ENCODE measurements at regions not wholly inside any gene's neighbourhood (a gene's known extent, or its start where the extent isn't known, plus 50 kb on each side); places are given as distances from the start of the nearest gene placed in this dataset.

GRCh38 chr5:86917117-86917579 is 299.4 kb downstream of the COX7C start:
- ChIA-PET CTCF (interaction anchor here (1.6 to 2.1 kb wide), 2 partner anchors 36 to 51 kb away, joined by 4 to 8 read pairs; no protein-coding TSS in a partner anchor), POLR2A (no interaction called here)
- H3K27me3 Mint-ChIP-seq (ENCODE audit: low read depth) = no peaks in the 10 kb centered on the region

DNA sequence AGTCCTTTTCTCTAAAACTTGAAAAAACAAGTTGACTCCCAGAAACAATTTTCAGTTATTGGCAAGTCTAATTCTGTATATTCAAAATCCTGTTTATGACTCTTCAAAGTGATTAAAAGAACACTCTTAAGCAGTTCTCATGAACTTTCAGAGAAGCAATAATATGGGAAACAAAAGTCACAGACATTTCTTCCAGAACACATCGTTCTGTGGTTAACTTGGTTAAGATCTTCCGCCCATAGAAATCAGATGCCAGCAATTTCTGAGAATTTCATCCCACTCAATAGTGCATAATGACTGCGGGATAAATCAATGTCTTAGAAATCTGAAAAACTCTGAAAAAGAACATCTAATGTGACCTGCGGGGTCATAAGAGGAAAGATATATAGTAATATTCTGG is 300.5 kb downstream of the COX7C start:
- TF ChIP-seq SOX15 (CRISPR knock-in tag; IDR thresholded peaks at IDR 0.05) (no peak), FOXP4 (CRISPR knock-in tag; IDR thresholded peaks at IDR 0.05) (no peak), RELA (CRISPR knock-in tag; IDR thresholded peaks at IDR 0.05; ENCODE audit: borderline replicate concordance) (no peak), E2F4 (CRISPR knock-in tag; IDR thresholded peaks at IDR 0.05; ENCODE audit: borderline replicate concordance, low read depth) (no peak)
- TF ChIP-seq, protein P1, sequence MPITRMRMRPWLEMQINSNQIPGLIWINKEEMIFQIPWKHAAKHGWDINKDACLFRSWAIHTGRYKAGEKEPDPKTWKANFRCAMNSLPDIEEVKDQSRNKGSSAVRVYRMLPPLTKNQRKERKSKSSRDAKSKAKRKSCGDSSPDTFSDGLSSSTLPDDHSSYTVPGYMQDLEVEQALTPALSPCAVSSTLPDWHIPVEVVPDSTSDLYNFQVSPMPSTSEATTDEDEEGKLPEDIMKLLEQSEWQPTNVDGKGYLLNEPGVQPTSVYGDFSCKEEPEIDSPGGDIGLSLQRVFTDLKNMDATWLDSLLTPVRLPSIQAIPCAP (CRISPR knock-in tag; IDR thresholded peaks at IDR 0.05) = no peak
- TF ChIP-seq, protein P2, sequence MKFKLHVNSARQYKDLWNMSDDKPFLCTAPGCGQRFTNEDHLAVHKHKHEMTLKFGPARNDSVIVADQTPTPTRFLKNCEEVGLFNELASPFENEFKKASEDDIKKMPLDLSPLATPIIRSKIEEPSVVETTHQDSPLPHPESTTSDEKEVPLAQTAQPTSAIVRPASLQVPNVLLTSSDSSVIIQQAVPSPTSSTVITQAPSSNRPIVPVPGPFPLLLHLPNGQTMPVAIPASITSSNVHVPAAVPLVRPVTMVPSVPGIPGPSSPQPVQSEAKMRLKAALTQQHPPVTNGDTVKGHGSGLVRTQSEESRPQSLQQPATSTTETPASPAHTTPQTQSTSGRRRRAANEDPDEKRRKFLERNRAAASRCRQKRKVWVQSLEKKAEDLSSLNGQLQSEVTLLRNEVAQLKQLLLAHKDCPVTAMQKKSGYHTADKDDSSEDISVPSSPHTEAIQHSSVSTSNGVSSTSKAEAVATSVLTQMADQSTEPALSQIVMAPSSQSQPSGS (CRISPR knock-in tag; IDR thresholded peaks at IDR 0.05; ENCODE audit: borderline replicate concordance, low read depth) = no peak
- Mint-ChIP-seq H3K27ac (no peak overlapping the region), H3K36me3 (no peaks in the 10 kb centered on the region), H3K27me3 (ENCODE audit: low read depth) (no peaks in the 10 kb centered on the region), H3K4me1 (no peaks in the 10 kb centered on the region), H3K4me3 (no peak overlapping the region), H3K9me3 (peaks cover 7% of the 10 kb centered on the region; the same call in 1 of the 2 replicates)
- ChIA-PET CTCF (interaction anchor here (2.1 kb wide), 1 partner anchor 37 kb away, joined by 8 read pairs; no protein-coding TSS in a partner anchor), POLR2A (no interaction called here)
- DNase-seq (ENCODE audit: low spot score) (no peak), ATAC-seq (no peak)

More at GRCh38 chr5:86917117-86917579, 299.4 kb downstream of the COX7C start:
- no peak overlapping the region for H3K4me3 Mint-ChIP-seq
- no peaks in the 10 kb centered on the region for H3K4me1 Mint-ChIP-seq
- H3K36me3 Mint-ChIP-seq = no peaks in the 10 kb centered on the region
- TF ChIP-seq SOX15 (CRISPR knock-in tag; IDR thresholded peaks at IDR 0.05) (no peak), PRDM15 (CRISPR knock-in tag; IDR thresholded peaks at IDR 0.05) (peak; percentile 77), JUN (CRISPR knock-in tag; IDR thresholded peaks at IDR 0.05) (peak; percentile 31; the same call in 1 of the 2 replicates), ZNF121 (CRISPR knock-in tag; IDR thresholded peaks at IDR 0.05) (no peak), ZNF396 (CRISPR knock-in tag; IDR thresholded peaks at IDR 0.05; ENCODE audit: borderline replicate concordance) (no peak), TEAD1 (CRISPR knock-in tag; IDR thresholded peaks at IDR 0.05) (0 out of 2 replicates have a peak, but pooled peaks have one; percentile 30), NR3C1 (CRISPR knock-in tag; conservative IDR thresholded peaks at IDR 0.05; ENCODE audit: low read depth) (no peak)
- TF ChIP-seq, protein P3, sequence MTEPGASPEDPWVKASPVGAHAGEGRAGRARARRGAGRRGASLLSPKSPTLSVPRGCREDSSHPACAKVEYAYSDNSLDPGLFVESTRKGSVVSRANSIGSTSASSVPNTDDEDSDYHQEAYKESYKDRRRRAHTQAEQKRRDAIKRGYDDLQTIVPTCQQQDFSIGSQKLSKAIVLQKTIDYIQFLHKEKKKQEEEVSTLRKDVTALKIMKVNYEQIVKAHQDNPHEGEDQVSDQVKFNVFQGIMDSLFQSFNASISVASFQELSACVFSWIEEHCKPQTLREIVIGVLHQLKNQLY (CRISPR knock-in tag; IDR thresholded peaks at IDR 0.05) = no peak
- DNase-seq (ENCODE audit: low spot score) = peak; percentile 21
- ATAC-seq = no peak
- no peak overlapping the region for H3K27ac Mint-ChIP-seq
- H3K9me3 Mint-ChIP-seq = peaks cover 3% of the 10 kb centered on the region; the same call in 1 of the 2 replicates
